Hepatocyte (in vitro differentiated cells): ENCODE measurements at regions not wholly inside any gene's neighbourhood (a gene's known extent, or its start where the extent isn't known, plus 50 kb on each side); places are given as distances from the start of the nearest gene placed in this dataset.

Experiments used
- EZH2 ChIP-seq: fragments of 200-600 bp; sonication (generic); IDR thresholded peaks from 2 replicates; pipeline ENCODE4 v1.6.1; 2016; ENCODE audit warnings: antibody characterized with exemption, mild to moderate bottlenecking, borderline replicate concordance
- TF ChIP-seq, protein P1 (sequence below): fragments of 200-600 bp; sonication (generic); IDR thresholded peaks from 2 replicates; pipeline ENCODE4 v1.5.1; 2016; ENCODE audit warnings: antibody characterized with exemption, mild to moderate bottlenecking; ENCODE audit not compliant: poor library complexity

DNA sequence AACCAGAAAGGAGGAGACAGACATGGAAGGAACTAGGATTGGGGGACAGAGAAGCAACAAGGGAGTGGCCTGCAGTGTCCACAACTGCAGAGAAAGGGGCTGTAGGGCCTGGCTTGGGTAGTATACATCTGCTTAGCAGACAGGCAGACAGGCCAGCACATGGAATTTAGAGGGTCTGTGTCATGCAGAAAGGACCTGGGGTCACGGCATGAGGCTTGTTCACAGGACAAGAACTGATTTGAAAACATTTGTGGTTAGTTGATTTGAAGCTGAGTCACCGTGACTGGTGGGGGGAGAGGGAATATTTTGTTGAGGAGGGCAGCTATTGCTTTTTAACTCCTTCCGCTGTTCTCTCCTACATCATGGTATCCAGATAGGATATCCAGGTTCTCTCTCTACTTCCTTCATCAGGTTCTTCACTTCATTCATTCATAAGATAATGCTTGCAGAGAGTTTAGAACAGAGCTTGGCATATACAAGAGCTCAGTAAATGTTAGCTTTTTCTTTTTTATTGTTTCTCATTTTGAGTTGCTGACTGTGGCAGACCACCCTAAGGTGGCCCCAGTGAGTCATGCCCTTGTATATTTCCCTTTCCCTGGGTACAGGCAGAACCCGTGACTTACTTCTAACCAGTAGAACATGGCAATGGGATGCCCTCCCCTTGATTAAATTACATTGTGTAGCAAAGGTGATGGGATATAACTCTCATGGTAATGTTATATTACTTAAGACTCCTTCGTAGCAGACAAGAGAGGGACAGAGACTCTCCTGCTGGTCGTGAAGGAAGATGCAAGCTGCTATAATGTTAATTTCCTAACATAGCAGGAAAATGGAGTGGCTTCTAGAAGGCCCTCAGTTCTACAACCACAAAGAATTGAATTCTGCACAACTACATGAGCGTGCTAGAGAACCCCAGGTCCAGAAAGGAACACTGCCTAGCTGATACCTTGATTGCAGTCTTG is 95.0 kb upstream of the NMNAT3 start:
- TF ChIP-seq, protein P1, sequence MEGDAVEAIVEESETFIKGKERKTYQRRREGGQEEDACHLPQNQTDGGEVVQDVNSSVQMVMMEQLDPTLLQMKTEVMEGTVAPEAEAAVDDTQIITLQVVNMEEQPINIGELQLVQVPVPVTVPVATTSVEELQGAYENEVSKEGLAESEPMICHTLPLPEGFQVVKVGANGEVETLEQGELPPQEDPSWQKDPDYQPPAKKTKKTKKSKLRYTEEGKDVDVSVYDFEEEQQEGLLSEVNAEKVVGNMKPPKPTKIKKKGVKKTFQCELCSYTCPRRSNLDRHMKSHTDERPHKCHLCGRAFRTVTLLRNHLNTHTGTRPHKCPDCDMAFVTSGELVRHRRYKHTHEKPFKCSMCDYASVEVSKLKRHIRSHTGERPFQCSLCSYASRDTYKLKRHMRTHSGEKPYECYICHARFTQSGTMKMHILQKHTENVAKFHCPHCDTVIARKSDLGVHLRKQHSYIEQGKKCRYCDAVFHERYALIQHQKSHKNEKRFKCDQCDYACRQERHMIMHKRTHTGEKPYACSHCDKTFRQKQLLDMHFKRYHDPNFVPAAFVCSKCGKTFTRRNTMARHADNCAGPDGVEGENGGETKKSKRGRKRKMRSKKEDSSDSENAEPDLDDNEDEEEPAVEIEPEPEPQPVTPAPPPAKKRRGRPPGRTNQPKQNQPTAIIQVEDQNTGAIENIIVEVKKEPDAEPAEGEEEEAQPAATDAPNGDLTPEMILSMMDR, result no peak
- no peak for TF ChIP-seq EZH2
